ENCODE measurements at regions not wholly inside any gene's neighbourhood (a gene's known extent, or its start where the extent isn't known, plus 50 kb on each side); places are given as distances from the start of the nearest gene placed in this dataset.

DNA sequence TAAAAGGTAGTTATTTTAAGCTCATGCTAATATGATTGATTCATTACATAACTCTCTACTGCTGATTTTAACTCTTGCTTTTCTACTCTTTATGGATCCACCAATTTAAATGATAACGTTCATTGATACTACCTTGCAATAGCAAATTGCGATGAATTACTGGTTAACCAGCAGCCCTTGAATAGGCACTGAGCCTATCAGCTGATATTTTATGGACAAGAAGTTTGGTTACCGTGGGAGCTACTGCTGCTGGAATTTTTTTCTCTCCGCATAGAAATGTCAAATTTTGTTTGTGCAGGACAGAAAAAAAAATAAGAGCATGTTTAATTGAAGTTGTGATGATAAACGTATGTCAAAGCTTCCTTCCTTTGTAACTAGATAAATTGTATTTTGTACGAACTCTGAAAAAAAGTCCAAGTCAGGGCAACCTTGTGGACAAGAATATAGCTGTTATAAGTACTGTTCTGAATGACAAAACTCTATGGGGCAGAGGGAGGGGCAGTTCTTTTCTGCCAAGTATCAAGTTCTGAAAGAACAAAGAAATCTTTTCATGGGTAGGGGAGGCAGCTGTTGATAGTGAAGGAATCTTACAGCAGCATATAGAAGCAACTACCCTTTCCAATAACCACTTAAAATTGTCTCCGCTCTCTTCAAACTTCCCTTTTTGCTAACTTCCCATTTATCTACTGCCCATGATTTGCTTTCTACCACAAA, 434.9 kb upstream of the PABPC4L start:
- Histone ChIP-seq H3F3A (ENCODE audit: insufficient read depth) (no peaks in the 10 kb centered on the region), H3K9me3 (ENCODE audit: insufficient read depth, low read length) (no peaks in the 10 kb centered on the region), H4K20me1 (ENCODE audit: low read depth, low read length) (no peaks in the 10 kb centered on the region), H3K4me3 (ENCODE audit: insufficient read depth, low read length, poor library complexity, severe bottlenecking) (no peak overlapping the region), H3K36me3 (ENCODE audit: low read length) (no peaks in the 10 kb centered on the region), H2AFZ (ENCODE audit: low read depth, low read length, severe bottlenecking) (no peak overlapping the region), H3K9me2 (replicated peaks; ENCODE audit: insufficient read depth, low read length) (no peaks in the 10 kb centered on the region), H3K79me2 (ENCODE audit: insufficient read depth, low read length) (no peaks in the 10 kb centered on the region), H3K27ac (ENCODE audit: low read depth, low read length) (no peak overlapping the region), H3K9ac (ENCODE audit: low read length) (no peak overlapping the region), H3K27me3 (ENCODE audit: low read length) (no peaks in the 10 kb centered on the region), H3K4me2 (ENCODE audit: low read depth, low read length, poor library complexity, severe bottlenecking) (no peak overlapping the region)
- TF ChIP-seq CTCF (IDR thresholded peaks at IDR 0.05; ENCODE audit: insufficient read depth, low read length, poor library complexity, severe bottlenecking) = no peak
- no peak for TF ChIP-seq EZH2phosphoT487 (conservative IDR thresholded peaks at IDR 0.05; ENCODE audit: low read length)

DNA sequence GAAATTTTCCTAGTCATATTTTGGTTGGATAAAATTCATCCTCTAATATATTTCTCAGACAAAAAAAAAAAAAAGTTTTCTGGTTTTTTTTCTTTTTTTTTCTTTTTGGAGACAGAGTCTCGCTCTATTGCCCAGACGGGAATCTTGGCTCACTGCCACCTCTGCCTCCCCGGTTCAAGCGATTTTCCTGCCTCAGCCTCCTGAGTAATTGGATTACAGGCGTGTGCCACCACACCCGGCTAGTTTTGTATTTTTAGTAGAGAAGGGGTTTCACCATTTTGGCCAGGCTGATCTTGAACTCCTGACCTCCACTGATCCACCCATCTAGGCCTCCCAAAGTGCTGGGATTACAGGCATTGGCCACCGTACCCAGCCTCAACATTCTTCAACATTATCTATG, 432.7 kb upstream of the PABPC4L start:
- Histone ChIP-seq H3K9ac (ENCODE audit: low read length) (no peak overlapping the region), H3K27ac (ENCODE audit: low read depth, low read length) (no peak overlapping the region), H2AFZ (ENCODE audit: low read depth, low read length, severe bottlenecking) (no peak overlapping the region), H4K20me1 (ENCODE audit: low read depth, low read length) (no peaks in the 10 kb centered on the region), H3K36me3 (ENCODE audit: low read length) (no peaks in the 10 kb centered on the region), H3K9me2 (replicated peaks; ENCODE audit: insufficient read depth, low read length) (no peaks in the 10 kb centered on the region), H3K4me3 (ENCODE audit: insufficient read depth, low read length, poor library complexity, severe bottlenecking) (no peak overlapping the region), H3K79me2 (ENCODE audit: insufficient read depth, low read length) (no peaks in the 10 kb centered on the region), H3K27me3 (ENCODE audit: low read length) (no peaks in the 10 kb centered on the region), H3K4me2 (ENCODE audit: low read depth, low read length, poor library complexity, severe bottlenecking) (no peak overlapping the region), H3K9me3 (ENCODE audit: insufficient read depth, low read length) (no peaks in the 10 kb centered on the region), H3F3A (ENCODE audit: insufficient read depth) (no peaks in the 10 kb centered on the region)
- TF ChIP-seq EZH2phosphoT487 (conservative IDR thresholded peaks at IDR 0.05; ENCODE audit: low read length) = no peak

DNA sequence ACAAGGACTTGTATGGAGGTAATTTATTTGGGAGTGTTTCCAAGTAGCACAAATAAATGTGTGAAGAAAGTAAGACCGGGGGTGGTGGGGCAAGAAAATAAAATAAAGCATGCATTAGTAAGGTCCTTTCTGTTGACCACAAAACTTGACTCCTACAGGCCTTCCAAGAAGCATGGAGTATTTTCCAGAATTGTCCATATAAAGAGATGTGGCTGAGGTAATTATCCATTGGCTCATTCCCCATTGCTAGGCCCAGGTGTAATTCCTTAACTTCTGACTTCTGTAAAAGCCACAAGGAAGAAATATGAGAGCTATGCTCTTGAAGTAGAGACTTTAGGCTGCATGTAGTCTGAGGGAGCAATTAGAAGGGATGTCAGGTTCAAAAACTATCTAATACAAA, 430.5 kb upstream of the PABPC4L start:
- Histone ChIP-seq H2AFZ (ENCODE audit: low read depth, low read length, severe bottlenecking) (no peak overlapping the region), H3K4me3 (ENCODE audit: insufficient read depth, low read length, poor library complexity, severe bottlenecking) (no peak overlapping the region), H3F3A (ENCODE audit: insufficient read depth) (no peaks in the 10 kb centered on the region), H3K9me3 (ENCODE audit: insufficient read depth, low read length) (no peaks in the 10 kb centered on the region), H3K79me2 (ENCODE audit: insufficient read depth, low read length) (no peaks in the 10 kb centered on the region), H3K36me3 (ENCODE audit: low read length) (no peaks in the 10 kb centered on the region), H3K9me2 (replicated peaks; ENCODE audit: insufficient read depth, low read length) (no peaks in the 10 kb centered on the region), H4K20me1 (ENCODE audit: low read depth, low read length) (no peaks in the 10 kb centered on the region), H3K4me2 (ENCODE audit: low read depth, low read length, poor library complexity, severe bottlenecking) (no peak overlapping the region), H3K27ac (ENCODE audit: low read depth, low read length) (no peak overlapping the region), H3K27me3 (ENCODE audit: low read length) (no peaks in the 10 kb centered on the region), H3K9ac (ENCODE audit: low read length) (no peak overlapping the region)
- no peak for TF ChIP-seq EZH2phosphoT487 (conservative IDR thresholded peaks at IDR 0.05; ENCODE audit: low read length)
- TF ChIP-seq CTCF (IDR thresholded peaks at IDR 0.05; ENCODE audit: insufficient read depth, low read length, poor library complexity, severe bottlenecking) = no peak

DNA sequence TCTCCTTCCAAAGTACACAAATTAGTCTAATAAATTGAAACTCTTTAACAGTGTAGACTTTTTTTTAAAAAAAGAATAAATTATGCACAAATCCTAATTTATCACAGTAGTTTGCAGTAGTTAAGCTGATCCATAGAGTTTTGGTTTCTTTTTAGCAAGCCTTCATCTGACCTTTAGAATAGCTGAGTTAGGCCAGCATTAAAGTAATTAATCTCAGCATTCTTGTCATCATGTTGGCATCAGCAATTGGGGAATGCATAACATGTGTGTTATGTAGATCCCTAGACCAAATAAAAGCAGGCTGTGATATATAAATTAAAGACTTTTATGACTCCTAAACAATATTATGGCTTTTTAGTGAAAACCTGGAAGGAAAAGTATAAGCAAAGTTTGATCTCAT, 426.5 kb upstream of the PABPC4L start:
- Histone ChIP-seq H3K27ac (ENCODE audit: low read depth, low read length) (no peak overlapping the region), H3K79me2 (ENCODE audit: insufficient read depth, low read length) (no peaks in the 10 kb centered on the region), H3K4me2 (ENCODE audit: low read depth, low read length, poor library complexity, severe bottlenecking) (no peak overlapping the region), H3K27me3 (ENCODE audit: low read length) (no peaks in the 10 kb centered on the region), H3K4me3 (ENCODE audit: insufficient read depth, low read length, poor library complexity, severe bottlenecking) (no peak overlapping the region), H3F3A (ENCODE audit: insufficient read depth) (no peaks in the 10 kb centered on the region), H4K20me1 (ENCODE audit: low read depth, low read length) (no peaks in the 10 kb centered on the region), H3K9me3 (ENCODE audit: insufficient read depth, low read length) (no peaks in the 10 kb centered on the region), H3K36me3 (ENCODE audit: low read length) (no peaks in the 10 kb centered on the region), H3K9ac (ENCODE audit: low read length) (no peak overlapping the region), H3K9me2 (replicated peaks; ENCODE audit: insufficient read depth, low read length) (no peaks in the 10 kb centered on the region), H2AFZ (ENCODE audit: low read depth, low read length, severe bottlenecking) (no peak overlapping the region)
- TF ChIP-seq CTCF (IDR thresholded peaks at IDR 0.05; ENCODE audit: insufficient read depth, low read length, poor library complexity, severe bottlenecking) (no peak), EZH2phosphoT487 (conservative IDR thresholded peaks at IDR 0.05; ENCODE audit: low read length) (no peak)

Data from SU-DHL-6 (cell line).